T-helper 9 cell (primary cell): ENCODE measurements at regions not wholly inside any gene's neighbourhood (a gene's known extent, or its start where the extent isn't known, plus 50 kb on each side); places are given as distances from the start of the nearest gene placed in this dataset.
"Not testable (repeated sequence)": the region's sequence is repeated elsewhere in the genome, so short reads cannot be mapped to it uniquely, and the experiment has no call there.

ENCODE experiments used
- DNase-seq: peaks from one replicate; pipeline ENCODE4 v3.0.0-alpha.2; 2020

DNA sequence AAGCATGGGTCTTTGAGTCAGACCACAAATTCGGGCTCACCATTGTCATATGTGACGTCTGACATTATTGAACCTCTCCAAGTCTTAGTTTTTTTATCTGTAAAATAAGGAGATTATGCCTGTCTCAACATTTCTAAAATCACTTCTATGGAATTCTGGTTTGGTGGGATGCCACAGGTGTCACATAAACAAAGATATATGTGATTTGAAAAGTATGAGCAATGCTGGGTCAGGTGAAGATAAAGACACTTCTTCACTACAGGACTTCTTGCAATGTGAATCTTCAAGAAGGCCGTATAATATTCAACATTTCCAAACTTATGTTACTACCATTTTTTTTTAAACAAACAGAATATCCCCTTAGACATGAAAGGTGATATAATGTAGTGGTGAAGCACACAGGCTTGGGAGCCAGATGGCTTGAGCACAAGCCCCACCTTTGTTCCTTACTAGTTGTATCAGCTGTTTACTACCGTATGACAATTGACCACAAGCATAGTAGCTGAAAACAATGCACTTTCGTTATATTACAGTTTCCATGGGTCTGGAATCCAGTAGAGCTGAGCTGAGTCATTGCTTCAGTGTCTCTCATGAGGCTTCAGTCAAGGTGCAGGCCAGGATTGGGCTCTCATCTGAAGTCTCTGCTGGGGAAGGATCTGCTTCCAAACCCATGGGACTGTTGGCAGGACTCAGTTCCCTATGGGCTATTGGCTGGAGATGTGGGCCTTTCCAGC lies 87.7 kb downstream of the UTP18 start:
- no peak for DNase-seq

DNA sequence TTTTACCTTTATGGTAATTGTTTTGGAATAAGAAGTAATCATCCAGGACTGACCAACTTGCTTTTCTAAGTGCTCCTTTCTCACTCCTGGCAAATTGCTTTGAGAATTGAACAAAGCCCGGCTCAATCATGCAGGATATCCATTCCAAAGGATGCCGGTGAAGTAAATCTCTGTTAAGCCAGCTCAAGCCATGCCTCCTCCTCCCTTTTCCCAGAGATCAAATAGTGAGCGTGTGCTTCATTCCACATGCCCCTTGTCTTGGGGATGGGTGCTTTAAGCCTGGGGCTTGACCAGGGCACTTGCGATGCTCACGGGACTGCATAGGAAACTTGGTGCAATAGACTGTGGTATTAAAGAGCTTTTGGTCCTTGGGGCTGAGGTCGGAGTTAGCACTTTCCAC lies 90.7 kb downstream of the UTP18 start:
- DNase-seq = no peak

DNA sequence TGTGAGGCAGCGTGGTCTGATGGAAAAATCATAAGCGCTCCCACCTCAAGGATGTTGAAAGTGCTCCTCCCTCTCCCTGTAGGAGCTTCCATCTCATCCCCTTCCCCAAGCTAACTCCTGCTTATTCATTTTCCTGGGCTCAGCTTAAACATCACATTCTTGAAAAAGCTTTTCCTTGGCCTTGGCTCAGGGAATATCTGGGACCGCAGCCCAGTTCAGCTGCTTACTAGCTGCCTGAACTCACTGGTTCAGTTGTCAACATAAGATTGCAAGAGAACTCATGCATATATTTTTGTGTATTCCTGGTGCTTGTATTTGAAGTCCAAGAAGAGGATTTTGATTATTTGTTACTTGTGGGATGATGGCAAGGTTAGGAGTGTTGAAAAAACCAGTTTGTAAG lies 91.5 kb downstream of the UTP18 start:
- no peak for DNase-seq

DNA sequence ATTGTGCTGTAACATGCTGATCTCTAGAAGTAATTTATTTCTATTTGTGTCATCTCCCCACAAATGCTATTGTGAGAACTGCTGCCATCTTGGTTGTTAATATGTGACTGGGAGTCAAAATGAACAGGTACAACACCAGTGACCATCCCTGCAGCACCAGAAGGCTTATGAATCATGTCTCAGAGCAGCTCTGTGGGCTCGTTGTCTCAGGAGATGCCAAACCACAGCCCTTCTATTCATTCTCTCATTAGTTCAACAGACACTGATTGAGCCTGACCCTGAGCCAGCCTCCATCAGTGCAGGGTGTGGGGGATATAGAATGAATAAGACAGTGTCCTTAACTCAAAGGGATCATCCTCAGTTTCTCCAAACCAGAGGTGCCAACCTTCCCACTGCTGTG lies 92.5 kb downstream of the UTP18 start:
- no peak for DNase-seq

DNA sequence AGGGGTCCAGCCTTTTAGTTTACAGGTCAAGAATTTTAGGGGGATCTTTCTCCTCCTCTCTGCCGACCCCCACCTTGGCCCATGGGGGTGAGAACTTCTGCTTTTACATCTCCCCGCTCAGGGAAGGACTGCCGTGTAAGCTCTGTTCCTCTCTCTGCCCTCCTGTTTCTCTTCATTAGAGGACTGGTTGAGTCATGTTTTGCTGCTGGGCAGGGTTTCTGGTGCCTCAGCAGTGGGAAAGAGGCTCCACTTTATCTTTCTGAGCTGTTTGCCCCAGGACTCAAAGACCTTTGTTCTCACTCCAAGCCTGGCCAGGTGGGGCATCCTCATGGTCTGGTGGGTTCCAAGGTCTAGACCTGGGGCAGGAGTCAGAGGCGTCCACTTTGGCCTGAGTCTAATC lies 93.0 kb downstream of the UTP18 start:
- no peak for DNase-seq

DNA sequence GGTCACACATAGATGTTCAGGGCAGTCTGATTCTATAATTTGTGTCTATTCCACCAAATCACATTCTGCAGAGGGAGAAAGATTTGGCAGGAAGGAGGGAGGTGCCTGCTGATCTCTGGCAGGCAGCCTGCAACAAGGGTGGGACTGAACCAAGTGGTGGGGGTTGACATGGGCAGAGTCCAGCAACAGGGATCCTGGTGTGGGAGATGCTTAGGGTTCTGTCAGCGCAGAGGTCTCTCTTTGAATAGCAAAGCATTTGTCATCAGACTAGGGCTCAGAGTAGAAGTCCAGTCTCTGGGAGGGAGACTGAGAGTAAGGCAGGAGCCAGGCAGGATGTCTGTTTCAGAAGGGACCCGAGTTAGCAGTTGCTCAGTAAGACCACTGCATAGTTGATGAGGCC lies 94.6 kb downstream of the UTP18 start:
- no peak for DNase-seq

DNA sequence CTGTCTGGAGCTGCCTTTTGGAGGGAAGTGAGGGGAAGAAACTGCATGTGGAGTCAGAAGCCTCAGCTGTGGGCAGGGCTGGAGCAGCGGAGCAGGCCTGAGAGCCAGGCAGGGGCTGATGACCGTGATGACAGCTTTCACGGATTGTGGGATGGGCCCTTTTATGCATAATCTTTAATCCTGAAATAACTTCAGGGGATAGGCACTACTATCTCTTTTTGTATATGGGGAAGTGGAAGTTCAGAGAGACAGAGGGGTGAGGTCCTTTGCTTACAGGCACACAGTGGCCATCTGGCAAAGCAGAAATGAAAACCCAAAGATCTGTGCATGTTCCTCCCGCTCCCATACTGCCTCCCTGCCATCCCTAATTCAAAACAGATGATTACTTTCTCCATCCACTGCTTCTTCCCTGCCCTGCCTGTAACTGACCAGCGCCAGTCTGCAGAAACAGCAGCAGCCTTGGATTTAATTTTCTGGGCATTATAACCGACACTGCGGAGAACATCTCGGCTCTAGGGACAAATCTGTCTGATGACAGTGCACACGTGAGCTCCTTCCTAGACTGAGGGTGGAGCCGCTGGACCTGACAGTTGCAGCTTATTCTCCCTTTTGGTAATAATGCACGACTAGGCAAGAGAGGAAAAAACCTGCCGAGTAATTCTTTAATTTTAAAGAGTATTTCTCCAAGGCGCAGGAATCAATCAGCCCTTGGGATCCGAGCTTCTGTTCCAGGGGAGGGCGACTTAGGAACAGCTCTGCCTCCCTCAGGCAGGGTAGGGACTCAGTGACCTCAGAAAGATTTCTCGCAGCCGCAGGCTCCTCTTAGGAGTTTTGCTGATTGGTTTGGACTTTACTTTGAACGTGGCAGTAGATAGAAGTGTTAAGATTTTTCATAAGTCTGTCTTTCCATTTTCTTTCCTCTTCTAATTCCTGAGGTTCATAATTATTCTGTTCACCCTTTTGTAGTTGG lies 95.4 kb downstream of the UTP18 start:
- no peak for DNase-seq

DNA sequence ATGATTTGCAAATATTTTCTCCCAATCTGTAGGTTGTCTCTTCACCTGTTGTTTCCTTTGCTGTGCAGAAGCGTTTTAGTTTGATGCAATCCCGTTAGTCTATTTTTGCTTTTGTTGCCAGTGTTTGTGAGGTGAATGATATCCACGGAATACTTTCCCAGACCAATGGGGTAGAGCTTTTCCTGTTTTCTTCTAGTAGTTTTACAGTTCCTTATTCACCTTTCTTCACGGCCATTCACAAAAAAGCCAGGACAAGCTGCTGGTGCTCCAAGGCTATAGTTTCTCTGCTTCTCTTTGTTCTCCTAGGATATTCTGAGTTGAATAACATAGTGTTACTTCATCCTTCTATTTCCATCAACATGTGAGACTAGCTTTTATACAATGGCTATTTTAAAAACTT lies 98.7 kb downstream of the UTP18 start:
- DNase-seq = no peak

DNA sequence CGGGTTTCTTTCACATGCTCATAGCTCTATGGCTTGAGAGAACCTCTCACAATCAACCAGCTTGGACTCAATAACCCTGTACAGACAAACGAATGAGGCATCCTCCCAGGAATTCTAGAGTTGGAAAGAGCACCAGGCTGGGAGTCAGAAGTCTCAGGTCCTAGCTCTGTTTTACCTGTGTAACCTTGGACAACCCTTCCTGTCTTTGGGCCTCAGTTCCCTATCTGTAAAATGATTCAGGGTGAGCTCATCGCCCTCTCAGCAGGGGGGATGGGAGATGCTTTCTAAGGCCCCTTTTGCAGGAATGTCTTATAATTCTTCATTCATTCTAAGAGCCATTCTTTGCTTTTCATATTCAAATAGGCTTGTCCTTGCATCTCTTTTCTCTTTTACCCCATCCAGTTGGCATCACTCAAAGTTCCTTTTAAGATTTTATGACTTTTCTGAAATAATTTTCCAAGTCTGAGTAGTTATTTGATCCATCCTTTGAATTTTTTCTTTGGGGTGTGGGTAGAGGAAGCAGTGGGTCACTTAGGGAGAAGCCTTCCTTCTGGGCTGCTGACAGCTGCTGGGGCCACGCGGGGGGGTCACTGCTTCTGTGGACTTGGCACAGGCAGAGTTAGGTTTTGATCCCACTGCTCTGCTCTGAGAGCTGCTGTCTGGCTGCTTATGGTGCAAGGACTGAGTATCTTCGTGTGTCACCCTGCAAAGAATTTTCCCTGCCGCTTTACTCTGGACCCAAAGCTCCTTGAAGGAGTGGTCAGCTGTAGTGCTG lies 102.7 kb downstream of the UTP18 start:
- no peak for DNase-seq

DNA sequence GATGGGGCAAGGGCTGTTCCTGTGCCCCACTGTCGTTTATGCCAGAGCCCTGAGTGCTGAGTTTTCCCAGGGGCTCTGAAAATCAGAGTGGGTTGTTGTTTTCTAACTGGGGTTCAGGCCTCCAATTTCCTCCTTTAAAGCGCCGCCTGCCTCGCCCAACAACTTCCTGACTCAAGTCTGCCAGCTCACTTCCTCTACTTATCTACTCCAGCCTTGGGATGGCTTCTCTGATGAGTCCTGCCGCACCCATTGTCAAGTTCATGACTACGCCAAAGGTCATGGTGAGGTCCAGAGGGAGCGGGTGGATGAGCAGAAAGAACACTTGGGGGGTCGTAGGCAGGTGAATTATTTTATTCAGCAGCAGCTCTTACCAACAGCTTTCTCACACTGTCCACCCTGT lies 104.7 kb downstream of the UTP18 start:
- DNase-seq = no peak

DNA sequence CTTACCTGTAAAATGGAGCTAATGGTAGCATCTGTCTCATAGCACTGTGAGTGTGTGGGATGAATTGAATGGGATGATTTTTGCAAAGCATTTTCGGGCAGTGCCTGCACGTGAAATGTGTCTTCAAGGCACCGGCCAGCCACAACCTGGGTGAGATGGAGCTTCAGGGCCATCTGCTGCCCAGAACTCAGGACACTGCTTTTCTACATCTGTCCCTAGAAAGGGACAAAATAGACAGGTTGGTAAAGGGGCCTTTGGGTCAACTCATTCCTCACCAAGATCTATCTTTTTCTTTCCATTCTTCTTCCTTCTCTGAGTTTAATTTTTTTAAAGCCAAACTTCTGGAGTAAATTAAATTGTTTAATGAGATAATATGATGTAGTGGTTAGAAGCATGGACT lies 106.5 kb downstream of the UTP18 start:
- no peak for DNase-seq

DNA sequence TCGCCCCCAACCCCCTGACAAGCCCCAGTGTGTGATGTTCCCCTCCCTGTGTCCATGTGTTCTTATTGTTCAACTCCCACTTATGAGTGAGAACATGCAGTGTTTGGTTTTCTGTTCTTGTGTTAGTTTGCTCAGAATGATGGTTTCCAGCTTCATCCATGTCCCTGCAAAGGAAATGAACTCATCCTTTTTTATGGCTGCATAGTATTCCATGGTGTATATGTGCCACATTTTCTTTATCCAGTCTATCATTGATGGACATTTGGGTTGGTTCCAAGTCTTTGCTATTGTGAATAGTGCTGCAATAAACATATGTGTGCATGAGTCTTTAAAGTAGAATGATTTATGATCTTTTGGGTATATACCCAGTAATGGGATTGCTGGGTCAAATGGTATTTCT lies 107.5 kb downstream of the UTP18 start:
- DNase-seq = not testable (repeated sequence)

DNA sequence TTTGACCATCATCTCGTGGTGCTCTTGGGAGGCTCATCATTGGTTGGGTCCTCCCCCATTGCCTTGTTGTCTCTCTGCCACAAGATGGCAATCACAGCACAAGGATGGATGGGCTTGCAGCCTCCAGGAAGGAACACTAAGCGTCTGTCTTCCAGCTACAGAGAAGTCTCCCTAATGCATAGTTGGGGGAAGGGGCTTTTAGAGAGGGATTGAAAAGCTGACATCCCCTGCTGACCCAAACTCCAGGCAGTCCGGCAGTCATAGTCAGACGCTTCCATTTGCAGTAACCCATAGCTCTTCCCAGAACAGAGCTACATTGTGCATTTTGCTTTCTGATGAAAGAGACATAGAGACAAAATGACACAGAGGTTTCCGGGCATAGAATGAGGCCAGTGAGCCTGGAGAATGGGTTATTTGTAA lies 111.4 kb downstream of the UTP18 start:
- DNase-seq = peak; percentile 20

DNA sequence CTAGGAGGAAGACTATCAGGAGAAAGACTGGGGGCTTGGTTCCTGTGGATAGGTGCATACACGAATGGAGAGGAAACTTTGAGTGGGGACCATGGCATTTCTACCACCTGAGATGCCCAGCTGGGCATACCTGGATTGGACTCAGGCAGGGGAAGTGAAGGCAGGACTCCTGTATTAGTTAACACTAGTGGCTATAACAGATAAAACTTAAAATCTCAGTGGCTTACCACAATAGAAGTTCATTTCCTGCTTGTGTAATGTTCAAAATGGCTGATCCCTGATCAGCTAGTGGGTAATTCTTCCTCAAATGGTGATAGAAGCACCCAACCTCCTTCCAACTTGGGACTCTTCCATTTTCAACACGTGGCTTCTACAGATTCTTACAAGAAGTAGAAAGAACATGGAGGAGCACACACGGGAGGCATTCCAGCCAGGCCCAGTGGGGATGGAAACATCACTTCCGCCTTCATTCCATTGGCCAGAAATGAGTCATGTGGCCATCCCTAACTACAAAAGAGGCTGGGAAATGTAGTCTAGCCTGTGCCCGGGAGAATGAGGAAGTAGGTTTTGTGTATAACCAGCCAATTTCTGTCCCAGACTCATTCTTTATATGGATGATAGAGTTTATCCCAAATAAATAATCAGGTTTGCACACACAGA lies 112.1 kb downstream of the UTP18 start:
- no peak for DNase-seq

DNA sequence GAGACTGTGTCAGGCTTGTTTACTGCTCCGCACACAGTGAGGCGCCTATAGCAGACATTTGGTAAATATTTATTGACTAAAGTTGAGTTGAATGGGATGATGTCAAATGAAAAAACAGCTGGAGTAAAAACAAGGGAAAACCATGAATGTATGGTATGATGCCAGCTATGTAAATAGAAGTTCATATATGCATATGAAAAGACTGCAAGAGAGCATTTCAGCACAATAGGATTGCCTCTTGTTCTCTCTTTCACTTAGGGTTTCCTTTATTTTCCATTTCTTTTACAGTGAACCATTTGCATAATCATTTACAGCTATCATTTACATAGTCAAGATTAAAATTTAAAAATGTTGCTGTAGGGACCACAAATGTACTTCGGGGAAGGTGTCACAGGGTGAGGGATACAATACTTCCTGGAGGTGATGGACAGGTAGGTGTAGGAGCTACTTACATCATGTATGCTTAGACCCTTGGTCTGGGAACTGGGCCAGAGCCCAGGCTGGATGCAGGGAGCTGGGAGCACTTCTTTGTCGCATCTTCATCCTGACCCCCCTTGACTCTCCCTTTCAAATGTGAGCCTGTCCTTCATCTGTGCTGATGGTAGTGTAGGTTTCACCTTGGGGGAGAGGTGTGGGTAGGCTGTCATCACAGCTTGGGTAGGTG lies 113.3 kb downstream of the UTP18 start:
- no peak for DNase-seq

DNA sequence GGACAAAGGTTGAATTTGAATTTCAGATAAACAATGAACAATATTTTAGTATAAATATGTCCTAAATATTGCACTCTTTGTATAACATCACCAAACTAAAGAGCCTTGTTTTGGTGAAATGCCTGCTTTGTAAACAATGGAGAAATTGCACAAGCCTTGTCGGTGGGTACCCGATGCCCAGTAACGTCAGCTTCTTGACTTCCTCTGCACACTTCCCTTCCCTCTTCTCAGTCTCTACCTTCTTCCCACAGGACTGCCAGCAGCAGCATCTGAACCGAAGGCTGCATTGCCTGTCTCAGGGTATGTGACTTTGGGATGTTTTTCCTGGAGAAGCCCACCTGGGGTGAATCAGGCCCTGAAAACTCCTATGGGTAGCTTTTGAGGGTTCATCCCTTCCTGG lies 113.9 kb downstream of the UTP18 start:
- DNase-seq = no peak

DNA sequence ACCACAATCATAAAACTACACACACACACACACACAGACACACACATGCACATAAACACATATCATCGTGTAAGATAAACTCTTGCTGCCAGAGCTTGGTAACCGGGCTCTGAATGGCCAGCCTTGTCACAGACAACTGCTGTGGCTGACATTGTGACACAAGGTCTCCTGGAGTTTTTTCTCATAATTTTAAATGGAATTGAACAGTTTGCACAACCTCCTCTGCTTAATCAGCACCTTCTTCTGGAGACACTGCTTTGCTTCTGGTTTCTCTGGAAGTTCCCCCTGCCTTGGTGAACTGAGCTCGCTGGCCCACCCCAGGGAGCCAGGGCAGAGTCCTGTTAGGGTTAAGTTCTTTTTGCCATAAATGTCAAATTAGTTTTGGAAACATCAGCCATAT lies 115.4 kb downstream of the UTP18 start:
- DNase-seq = no peak

DNA sequence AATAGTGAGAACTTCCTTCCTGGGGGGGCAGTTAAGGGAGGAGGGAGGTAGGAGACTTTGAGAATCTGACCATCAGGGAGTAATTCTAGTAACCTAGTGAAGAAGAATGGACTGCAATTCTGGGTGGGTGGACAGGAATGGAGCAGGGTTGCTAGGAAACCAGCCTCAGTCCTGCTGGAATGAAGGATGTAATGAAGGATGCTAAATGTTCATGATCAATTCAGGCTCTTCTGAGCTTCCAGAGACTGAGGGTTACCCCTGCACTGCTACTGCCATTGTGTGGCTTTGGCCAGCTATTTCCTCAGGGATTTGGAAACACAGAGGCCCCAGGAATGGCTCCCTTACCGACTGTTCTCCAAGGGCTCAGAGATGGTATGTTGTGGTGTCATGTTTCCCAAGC lies 116.4 kb downstream of the UTP18 start:
- DNase-seq = no peak

DNA sequence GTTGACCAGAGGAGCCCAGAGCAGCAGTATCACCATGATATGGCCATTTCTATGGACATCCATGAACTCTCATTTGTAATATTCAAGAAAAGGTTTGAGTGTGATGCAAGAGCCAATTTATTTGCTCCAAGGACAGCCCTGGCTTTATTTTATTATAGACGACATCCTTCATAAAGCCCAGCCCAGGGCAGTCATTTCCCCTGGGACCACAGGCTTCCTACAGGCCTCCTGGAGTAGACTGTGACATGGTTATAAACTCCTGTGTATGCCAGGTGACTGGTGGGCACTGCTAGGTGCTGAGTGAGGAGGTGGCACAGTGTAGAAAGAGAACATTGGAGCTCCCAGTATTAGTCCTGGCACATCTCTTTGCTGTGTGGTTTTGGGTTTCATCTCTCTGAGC lies 120.9 kb downstream of the UTP18 start:
- DNase-seq = no peak

DNA sequence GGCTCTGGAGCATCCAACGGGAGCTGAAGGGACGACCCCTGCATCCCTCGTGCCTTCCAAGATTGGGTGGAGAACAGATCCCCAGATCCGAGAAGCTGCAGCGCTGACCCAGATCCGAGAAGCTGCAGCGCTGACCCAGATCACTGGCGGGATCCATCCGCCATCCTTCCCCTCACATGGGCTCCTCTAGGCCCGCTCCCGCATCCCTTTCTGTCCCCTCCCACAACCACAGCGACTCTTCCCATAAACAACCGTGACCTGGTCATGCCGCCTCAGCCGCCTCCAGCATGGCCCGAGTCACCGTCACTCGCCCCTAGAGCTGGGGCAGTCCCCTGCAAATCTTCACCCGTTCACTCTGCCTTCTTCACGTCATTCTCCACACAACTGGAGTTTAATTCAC lies 124.9 kb downstream of the UTP18 start:
- DNase-seq = no peak

DNA sequence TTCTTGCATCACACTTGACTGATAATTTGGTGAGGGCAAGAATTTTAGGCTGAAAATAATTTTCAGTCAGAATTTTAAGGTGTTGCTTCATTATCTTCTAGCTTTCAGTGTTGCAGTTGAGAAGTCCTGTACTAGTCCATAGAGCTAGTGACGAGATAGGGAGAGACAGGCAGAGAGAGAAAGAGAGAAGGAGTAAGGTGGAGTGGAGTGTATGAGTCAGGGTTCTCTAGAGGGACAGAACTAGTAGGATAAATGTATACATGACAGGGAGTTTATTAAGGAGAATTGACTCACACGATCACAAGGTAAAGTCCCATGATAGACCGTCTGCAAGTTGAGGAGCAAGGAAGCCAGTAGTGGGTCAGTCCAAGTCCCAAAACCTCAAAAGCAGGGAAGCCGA lies 127.2 kb downstream of the UTP18 start:
- no peak for DNase-seq

DNA sequence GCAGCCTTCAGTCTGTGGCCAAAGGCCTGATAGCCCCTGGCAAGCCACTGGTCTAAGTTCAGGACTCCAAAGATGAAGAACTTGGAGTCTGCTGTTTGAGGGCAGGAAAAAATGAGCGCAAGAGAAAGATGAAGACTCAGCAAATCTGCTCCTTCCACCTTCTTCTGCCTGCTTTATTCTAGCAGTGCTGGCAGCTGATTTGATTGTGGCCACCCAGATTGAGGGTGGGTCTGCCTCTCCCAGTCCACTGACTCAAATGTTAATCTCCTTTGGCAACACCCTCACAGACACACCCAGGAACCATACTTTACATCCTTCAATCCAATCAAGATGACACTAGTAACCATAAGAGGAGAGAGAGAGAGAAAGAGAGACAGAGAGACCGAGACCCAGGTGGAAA lies 127.6 kb downstream of the UTP18 start:
- no peak for DNase-seq
